ENCODE measurements at regions not wholly inside any gene's neighbourhood (a gene's known extent, or its start where the extent isn't known, plus 50 kb on each side); places are given as distances from the start of the nearest gene placed in this dataset.
"Not testable (repeated sequence)": the region's sequence is repeated elsewhere in the genome, so short reads cannot be mapped to it uniquely, and the experiment has no call there.

GRCh38 chr22:18731075-18731666, 119.5 kb upstream of the RIMBP3 start:
- peak; percentile 99 for FAIRE-seq

- not testable (repeated sequence) for FAIRE-seq
Observed at GRCh38 chr22:18730410-18730809, 118.7 kb upstream of the RIMBP3 start.
